Astrocyte of the spinal cord (primary cell): ENCODE measurements at regions not wholly inside any gene's neighbourhood (a gene's known extent, or its start where the extent isn't known, plus 50 kb on each side); places are given as distances from the start of the nearest gene placed in this dataset.

Source experiments
- DNase-seq: peaks from one replicate; pipeline ENCODE4 v3.0.0; 2011; ENCODE audit warnings: low read depth, low spot score
- H3K4me3 ChIP-seq: 2 replicates; pipeline ENCODE4 v1.5.1; 2011; ENCODE audit warnings: low read depth, mild to moderate bottlenecking, low read length, moderate library complexity
- CTCF ChIP-seq: IDR thresholded peaks from 2 replicates; pipeline ENCODE4 v1.5.1; 2012; ENCODE audit warnings: low read depth, mild to moderate bottlenecking, low read length, inconsistent platforms
- in situ Hi-C: cut with HindIII; loops from 2 replicates; pipeline ENCODE4 v1.10.0; 2017; ENCODE audit warnings: low sequenced_read_pairs

DNA sequence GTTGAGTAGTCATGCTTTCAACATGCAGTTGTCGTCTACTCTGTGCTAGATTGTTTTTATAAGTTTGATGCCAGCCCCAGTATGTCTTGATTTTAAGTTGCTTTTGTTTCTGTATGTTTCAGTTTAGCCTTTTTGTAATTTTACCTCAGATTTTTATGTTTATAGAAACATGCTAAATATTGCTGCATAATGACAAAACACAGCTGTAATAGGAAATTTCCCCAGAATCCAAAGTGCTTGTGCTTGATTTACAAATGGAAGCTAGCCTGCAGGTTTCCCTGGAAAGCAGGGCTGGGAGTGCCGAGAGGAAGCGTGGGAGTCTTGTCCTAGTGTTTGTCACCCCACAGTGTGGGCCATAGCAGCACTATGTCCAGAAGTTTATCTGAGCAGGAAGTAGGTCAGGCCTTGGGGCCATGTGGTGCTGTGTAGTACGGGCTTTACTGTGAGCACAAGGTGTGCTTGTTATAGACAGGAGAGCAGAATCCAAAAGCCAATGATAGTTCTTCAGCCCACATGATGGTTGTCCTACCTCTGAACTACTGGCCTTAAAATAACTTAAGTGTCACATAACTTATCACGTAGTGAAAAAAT lies 100.0 kb upstream of the NREP start:
- in situ Hi-C loops, result no loop called here
- no peak for DNase-seq
- H3K4me3 ChIP-seq, result no peak overlapping the region
- TF ChIP-seq CTCF, result no peak

DNA sequence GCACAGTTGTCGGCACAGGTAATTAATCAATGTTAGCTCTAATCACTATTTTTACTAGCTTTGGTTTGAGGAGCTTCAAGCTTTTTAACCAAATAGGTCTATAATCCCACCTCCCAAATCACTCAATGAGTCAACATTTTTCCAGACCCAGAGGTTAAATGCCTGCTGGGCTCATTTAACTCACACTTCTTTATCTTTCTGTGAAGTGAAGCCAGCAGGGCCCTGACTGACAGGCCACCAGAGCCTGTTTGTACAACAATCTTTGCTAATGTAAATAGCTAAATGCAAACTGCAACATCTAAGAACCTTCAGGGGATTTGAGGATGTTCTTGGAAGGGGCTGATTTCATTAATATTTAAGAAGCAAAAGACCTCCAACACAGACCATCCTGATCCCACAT lies 98.4 kb upstream of the NREP start:
- in situ Hi-C loops, result no loop called here
- no peak for DNase-seq
- H3K4me3 ChIP-seq, result no peak overlapping the region
- TF ChIP-seq CTCF, result no peak

GRCh38 chr5:111854186-111854585 lies 97.2 kb upstream of the NREP start:
- no peak for TF ChIP-seq CTCF
- DNase-seq, result no peak
- H3K4me3 ChIP-seq, result no peak overlapping the region
- in situ Hi-C loops, result no loop called here

DNA sequence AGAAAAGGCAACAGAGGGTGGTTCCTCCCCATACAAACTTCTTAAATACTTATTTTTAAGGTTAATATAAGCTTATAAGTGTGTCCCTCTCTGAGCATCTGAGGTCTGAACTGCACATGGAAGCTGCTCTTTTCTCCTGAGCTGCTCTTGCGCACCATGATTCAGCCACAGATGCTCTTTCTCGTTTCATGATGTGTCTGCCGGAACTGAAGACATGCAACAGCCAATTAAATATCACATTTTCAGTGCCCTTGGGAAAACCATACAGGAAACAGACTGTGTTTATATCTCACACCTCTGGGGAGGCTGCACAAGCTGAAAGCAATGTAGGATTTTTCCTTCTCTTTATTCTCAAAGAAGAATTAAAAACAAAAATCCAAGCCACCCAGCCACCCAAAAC lies 96.8 kb upstream of the NREP start:
- TF ChIP-seq CTCF, result no peak
- peak; percentile 28 for DNase-seq
- H3K4me3 ChIP-seq, result no peak overlapping the region
- in situ Hi-C loops, result no loop called here

- no peak overlapping the region for H3K4me3 ChIP-seq
- no peak for DNase-seq
- in situ Hi-C loops, result no loop called here
- no peak for TF ChIP-seq CTCF
Measured at GRCh38 chr5:111851631-111852548, 94.9 kb upstream of the NREP start.

- H3K4me3 ChIP-seq, result no peak overlapping the region
- TF ChIP-seq CTCF, result no peak
- in situ Hi-C loops, result no loop called here
- DNase-seq, result peak; percentile 49
Measured at GRCh38 chr5:111848476-111848875, 91.5 kb upstream of the NREP start.
